HG02938 (cell line): ENCODE measurements at regions not wholly inside any gene's neighbourhood (a gene's known extent, or its start where the extent isn't known, plus 50 kb on each side); places are given as distances from the start of the nearest gene placed in this dataset.
"Not testable (repeated sequence)": the region's sequence is repeated elsewhere in the genome, so short reads cannot be mapped to it uniquely, and the experiment has no call there.

Experiments used
- ATAC-seq: cut with Tn5 transposase; IDR thresholded peaks from one replicate; pipeline ENCODE4 v1.9.1; 2021; ENCODE audit warnings: mild to moderate bottlenecking, moderate library complexity; ENCODE audit not compliant: unreplicated experiment

GRCh38 chr13:44814836-44815235 lies 174.4 kb downstream of the NUFIP1 start:
- no peak for ATAC-seq

- no peak for ATAC-seq
Measured at GRCh38 chr13:44814161-44814560, 175.1 kb downstream of the NUFIP1 start.

- no peak for ATAC-seq
Measured at GRCh38 chr13:44812818-44813217, 176.5 kb downstream of the NUFIP1 start.

GRCh38 chr13:44810061-44810840 lies 179.0 kb downstream of the NUFIP1 start:
- no peak for ATAC-seq

- no peak for ATAC-seq
Measured at GRCh38 chr13:44809190-44809589, 180.1 kb downstream of the NUFIP1 start.

- ATAC-seq: no peak
Measured at GRCh38 chr13:44808185-44808584, 181.1 kb downstream of the NUFIP1 start.

GRCh38 chr13:44807449-44808034 lies 181.7 kb downstream of the NUFIP1 start:
- no peak for ATAC-seq

GRCh38 chr13:44806826-44807225 lies 182.4 kb downstream of the NUFIP1 start:
- no peak for ATAC-seq

- ATAC-seq: no peak
Measured at GRCh38 chr13:44805585-44805984, 183.7 kb downstream of the NUFIP1 start.

- no peak for ATAC-seq
Measured at GRCh38 chr13:44803390-44803789, 185.9 kb downstream of the NUFIP1 start.

- no peak for ATAC-seq
Measured at GRCh38 chr13:44802491-44802890, 186.8 kb downstream of the NUFIP1 start.

- no peak for ATAC-seq
Measured at GRCh38 chr13:44801990-44802389, 187.3 kb downstream of the NUFIP1 start.

GRCh38 chr13:44800626-44801025 lies 188.6 kb downstream of the NUFIP1 start:
- ATAC-seq: no peak

GRCh38 chr13:44797685-44798084 lies 191.6 kb downstream of the NUFIP1 start:
- ATAC-seq: no peak

- ATAC-seq: no peak
Measured at GRCh38 chr13:44796597-44797490, 192.4 kb downstream of the NUFIP1 start.

- ATAC-seq: not testable (repeated sequence)
Measured at GRCh38 chr13:44796039-44796438, 193.2 kb downstream of the NUFIP1 start.

GRCh38 chr13:44795176-44795575 lies 194.1 kb downstream of the NUFIP1 start:
- no peak for ATAC-seq

- no peak for ATAC-seq
Measured at GRCh38 chr13:44792096-44792495, 197.2 kb downstream of the NUFIP1 start.

- no peak for ATAC-seq
Measured at GRCh38 chr13:44790289-44790688, 199.0 kb downstream of the NUFIP1 start.

- ATAC-seq: no peak
Measured at GRCh38 chr13:44787617-44788016, 201.7 kb downstream of the NUFIP1 start.

- no peak for ATAC-seq
Measured at GRCh38 chr13:44786756-44787155, 202.5 kb downstream of the NUFIP1 start.

- no peak for ATAC-seq
Measured at GRCh38 chr13:44785401-44785800, 203.9 kb downstream of the NUFIP1 start.
